GM21576 (cell line): ENCODE measurements at regions not wholly inside any gene's neighbourhood (a gene's known extent, or its start where the extent isn't known, plus 50 kb on each side); places are given as distances from the start of the nearest gene placed in this dataset.
"Not testable (repeated sequence)": the region's sequence is repeated elsewhere in the genome, so short reads cannot be mapped to it uniquely, and the experiment has no call there.

Experiments
- ATAC-seq: cut with Tn5 transposase; IDR thresholded peaks from one replicate; pipeline ENCODE4 v1.9.1; 2021; ENCODE audit warnings: mild to moderate bottlenecking, moderate library complexity; ENCODE audit not compliant: unreplicated experiment

DNA sequence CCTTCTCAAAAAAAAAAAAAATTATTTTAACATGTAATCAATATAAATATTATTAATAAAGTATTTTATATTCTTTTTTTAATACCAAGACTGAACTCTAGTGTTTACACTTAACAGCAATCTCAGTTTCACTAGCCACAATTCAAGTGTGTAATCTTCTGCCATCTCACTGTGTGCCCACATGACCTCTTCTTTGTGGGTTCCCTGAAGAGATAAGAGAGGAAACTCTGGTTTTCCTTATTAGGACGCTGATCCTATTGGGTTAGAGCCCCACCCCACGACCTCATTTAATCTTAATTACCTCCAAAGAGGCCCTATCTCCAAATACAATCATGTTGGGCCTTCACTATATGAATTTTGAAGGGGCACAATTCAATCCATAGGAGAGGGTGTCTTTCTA is 177.6 kb downstream of the STK31 start:
- no peak for ATAC-seq

DNA sequence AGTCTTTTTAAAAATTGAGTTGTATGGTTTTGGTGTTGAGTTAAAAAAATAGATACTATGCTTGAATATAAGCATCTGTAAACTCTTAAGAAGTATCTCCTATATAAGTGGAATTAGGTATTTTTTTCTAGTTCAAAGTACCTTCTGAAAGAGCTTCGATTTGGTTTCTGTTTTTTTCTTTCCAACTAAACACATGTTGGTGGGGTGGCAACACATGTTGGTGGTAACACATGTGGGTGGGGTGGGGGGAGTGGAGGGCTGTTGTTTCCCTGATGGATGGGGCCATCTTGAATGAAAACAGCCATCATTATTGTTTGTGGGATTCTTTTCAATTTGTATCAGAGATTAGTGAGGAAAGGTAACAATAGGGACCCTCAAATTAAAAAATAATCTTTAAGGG is 178.9 kb downstream of the STK31 start:
- ATAC-seq = no peak

DNA sequence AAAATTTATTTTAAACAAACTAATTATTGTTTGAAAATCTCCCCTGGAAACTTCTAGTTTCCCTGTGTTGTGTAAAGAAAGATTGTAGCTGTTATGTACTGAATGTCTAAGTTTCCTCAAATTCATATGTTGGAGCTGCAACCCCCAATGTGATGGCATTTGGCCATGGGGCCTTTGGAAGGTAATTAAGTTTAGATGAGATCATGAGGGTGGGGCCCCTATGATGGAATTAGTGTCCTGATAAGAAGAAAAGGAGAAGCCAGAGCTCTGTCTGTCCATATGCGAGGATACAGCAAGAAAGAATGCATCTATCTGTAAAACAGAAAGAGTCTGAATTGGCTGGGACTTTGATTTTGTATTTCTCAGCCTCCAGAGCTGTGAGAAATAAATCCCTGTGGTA is 179.5 kb downstream of the STK31 start:
- no peak for ATAC-seq

DNA sequence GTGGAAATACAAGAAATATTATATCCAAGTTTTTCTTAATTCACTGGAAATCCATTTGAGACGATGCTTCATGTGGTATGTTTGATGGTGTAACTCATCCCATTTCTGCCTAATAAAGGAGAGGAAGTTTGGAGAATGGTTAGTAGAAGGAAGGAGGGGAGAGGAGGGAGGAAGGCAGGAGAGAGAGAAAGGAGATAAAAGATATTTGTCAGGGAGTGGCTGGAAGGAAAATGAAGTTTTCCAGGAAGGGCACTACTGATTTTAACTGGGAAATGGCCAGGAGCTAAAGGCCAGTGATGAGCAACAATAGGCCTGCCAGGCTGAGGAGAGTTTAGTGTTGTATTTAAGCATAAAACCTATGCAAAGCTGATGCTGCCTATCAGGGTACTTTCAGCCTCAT is 182.0 kb downstream of the STK31 start:
- no peak for ATAC-seq

DNA sequence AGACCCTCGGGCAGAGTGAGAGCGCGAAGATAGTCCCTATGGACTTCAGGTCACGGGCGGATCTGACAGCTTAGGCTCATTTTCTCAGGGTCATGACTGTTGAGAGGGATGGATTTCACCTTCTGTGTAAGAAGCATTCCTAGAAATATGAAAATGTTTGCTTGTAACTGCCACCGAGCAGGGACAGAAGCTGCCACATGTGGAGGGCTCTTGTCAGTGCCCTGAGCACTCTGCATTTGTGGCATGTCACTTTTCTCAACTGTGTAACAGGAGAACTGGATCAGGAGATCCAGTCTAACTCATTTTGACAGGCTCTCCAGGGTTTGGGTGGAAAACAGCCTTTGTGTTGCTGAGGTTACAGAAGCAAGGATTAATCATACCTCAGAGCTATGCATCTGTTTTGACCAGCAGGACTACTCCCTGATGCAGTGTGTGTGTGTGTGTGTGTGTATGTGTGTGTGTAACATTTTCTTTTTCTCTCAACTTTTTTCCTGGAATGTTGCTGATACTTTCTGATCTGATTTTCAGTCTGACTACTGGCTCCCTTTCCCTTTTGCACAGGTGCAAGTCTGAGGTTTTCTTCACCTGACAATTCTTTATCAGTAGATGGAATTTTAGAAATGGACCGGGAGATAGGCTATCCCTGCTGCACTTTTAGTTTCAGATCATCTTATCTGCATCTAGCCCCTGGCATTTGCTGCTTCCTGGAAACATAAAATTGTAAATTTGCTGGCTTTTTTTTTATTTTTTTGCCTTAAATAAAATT is 183.3 kb downstream of the STK31 start:
- no peak for ATAC-seq

DNA sequence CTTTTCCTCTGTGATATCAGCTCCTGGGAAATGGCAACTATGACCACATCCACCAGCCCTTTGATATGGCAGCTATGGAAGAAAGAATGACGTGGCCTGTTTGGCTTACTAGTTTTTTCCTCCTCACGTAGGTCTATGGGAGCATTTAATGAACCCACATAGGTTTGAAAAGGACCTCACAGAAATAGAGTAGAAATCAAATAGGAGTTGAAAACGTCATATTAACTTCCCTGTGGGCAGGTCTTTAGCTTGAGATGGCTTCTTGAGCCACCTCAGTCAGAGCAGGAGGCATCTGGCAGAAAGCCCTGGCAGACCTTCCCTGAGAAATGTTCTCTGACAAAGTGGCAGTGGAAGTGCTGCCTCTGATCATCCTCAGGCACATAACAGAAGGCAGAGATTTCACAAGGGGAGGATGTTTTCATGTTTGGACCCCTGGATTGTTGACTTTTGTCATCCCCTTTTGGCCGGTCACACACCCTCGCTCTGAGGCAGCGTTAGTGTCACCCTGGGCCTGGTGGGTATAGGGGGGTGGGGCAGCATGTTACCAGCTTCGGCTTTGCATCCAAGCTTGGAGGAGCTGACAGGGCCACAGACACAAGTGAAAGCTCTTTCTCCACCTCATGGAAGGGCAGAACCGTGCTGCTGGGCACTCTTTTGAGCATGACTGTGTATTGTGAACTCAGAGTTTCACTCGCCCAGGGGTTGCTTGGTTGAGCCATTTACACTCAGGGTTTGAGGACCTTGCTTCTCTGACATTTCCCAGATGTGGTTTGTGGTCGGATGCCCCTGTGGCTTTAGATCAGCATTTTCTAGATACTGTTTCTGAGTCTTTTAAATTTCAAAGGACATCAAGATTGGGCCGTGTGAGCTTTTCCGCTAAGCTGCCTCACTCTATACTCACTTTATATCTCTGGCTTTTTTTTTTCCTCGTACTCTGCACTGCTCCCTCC is 184.2 kb downstream of the STK31 start:
- no peak for ATAC-seq

DNA sequence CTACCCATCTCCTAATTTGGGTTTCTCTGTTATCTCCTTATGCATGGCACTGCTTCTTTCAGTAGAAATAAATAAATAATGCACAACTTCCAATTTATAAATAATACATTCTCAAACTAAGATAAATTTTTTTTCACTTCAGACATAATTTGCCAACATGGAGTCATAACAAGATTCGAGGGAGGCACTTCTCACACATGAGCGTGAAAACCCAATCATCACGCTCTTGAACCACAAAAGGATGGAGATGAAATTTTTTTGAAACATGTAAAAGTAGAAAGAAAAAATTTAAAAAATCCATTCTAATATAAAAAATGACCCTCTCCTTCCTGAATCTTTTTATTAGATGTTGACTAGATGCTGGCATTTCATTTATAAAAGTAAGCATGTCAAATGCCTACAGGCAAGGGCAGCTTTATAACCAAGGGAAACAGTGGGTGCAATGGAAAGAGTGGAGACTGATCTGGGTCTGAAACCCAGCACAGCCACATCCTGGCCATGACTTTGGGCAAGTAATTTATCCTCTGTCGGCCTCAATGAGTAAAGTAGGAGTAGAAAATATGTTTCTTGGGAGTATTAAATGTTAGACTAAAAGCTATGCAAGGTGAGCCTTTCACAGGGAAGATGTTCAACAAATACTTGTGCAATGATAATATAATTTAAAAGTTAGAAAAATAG is 185.0 kb downstream of the STK31 start:
- ATAC-seq = no peak

- no peak for ATAC-seq
Measured at GRCh38 chr7:23895666-23896096, 185.7 kb downstream of the STK31 start.

DNA sequence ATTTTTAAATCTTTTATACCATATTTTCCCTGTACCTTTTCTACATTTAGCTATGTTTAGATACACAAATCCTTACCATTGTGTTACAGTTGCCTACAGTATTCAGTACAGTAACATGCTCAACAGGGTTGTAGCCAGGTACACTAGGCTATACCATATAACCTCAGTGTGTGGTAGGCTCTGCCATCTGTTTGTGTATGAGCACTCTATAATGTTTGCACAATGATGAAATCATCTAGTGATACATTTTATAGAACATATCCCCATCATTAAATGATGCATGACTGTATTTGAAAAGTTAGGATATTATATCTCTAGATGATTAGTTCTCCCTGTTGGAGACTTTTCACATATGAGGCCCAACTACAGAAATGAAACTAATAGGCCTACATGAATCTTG is 188.6 kb downstream of the STK31 start:
- ATAC-seq = no peak

DNA sequence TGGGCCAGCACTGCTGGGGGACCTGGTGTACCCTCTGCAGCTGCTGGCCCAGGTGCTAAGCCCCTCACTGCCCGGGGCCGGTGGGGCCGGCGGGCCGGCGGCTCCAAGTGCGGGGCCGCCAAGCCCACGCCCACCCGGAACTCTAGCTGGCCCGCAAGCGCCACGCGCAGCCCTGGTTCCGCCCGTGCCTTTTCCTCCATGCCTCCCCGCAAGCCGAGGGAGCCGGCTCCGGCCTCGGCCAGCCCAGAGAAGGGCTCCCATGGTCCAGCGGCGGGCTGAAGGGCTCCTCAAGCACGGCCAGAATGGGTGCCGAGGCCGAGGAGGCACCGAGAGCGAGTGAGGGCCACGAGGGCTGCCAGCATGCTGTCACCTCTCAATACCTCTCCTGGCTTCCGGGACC is 194.9 kb downstream of the STK31 start:
- ATAC-seq = not testable (repeated sequence)

- no peak for ATAC-seq
Measured at GRCh38 chr7:23907012-23907411, 197.0 kb downstream of the STK31 start.

DNA sequence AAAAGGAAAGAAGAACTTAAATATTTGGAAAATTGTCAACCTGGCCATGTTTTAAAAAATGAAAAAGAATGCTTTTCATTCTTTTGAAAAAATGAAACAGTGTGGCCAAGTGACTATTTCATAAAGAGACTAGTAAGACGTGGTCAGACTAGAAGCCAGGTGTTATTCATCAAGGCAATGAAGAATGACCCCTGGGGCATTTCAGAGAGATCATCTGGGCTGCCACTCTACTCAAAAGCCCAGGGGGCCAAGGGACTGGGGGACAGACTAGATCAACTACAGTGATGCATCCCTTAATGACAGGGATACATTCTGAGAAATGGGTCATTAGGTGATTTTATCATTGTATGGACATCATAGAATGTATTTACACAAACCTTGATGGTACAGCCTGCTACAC is 199.4 kb downstream of the STK31 start:
- no peak for ATAC-seq

DNA sequence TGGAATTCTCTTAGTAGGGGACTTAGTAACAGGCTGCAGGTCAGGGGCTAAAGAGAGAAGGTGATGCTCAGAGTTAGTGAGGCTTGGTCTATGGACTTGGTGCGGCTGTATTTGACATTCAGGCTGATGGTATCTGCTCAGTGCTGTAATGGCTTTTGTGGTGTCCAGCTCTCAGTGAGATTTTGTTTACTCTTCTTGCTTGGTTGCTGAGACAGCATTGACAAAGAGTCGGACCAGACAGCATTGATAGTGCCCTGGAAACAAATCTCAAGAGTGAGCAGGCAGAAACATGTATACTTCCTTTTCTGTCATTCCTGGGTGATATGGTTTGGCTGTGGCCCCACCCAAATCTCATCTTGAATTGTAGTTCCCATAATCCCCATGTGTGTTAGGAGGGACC is 202.0 kb downstream of the STK31 start:
- ATAC-seq = no peak

GRCh38 chr7:23913016-23913415 is 203.0 kb downstream of the STK31 start:
- ATAC-seq = no peak

DNA sequence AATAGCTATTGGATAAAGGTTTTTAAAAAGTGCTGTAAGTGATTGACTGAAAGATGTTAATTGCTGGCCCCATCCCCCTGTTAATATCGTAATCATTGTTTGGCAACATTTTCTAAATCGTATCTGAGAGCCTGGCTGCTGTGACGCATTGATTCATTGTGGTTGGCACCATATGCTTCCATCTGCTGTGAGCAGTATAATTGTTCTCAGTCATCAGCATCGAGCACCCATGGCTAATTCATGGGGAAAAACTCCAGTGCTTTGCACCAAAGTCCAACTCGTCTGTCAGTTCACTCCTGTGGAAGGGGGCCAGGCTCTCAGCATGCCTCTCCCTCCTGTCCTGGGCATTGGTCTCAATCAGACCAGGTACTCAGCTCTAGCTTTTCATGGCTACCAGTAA is 205.2 kb downstream of the STK31 start:
- no peak for ATAC-seq

GRCh38 chr7:23918286-23918685 is 208.3 kb downstream of the STK31 start:
- no peak for ATAC-seq

DNA sequence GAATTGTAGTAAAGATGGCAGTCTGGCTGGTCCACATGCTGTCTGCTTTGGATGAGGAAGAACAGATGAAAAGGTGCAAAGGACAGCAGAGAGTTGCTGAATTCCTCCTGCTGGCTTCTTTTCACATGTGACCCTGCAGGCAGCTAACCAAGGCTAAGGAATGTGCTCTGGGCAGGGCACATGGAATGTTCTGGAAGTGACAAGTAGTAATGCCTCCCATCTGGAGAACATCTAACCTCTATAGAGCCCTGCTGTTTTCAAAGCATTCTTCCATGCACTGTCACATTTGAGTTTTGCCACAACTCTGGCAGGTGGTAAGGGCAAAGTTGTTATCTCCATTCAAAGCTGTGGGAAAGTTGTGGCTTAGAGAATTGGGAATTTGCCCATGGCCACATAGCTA is 208.8 kb downstream of the STK31 start:
- no peak for ATAC-seq

DNA sequence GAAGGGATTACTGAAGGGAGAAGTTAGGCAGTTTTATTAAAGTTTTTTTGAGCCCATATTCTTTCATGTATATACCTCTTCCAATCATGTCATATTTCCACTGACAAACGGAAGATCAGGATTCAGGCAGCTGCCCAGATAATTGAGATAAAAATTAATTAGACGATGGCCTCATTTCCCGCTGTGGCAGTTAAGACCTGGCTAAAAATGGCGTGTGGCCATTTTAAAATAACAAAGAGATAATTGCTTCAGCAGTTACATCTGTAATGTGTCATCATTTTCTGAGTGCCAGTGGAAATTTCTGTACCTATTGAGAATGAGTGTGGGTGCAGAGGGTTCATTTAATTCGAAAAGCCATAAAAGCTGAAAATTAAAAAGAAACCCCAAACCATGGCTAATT is 215.1 kb downstream of the STK31 start:
- ATAC-seq = no peak

GRCh38 chr7:23927709-23928417 is 217.8 kb downstream of the STK31 start:
- no peak for ATAC-seq

- no peak for ATAC-seq
Measured at GRCh38 chr7:23928418-23928775, 218.4 kb downstream of the STK31 start.

- no peak for ATAC-seq
Measured at GRCh38 chr7:23930312-23930711, 220.3 kb downstream of the STK31 start.
